Limb (tissue), 2 donors: ENCODE measurements at regions not wholly inside any gene's neighbourhood (a gene's known extent, or its start where the extent isn't known, plus 50 kb on each side); places are given as distances from the start of the nearest gene placed in this dataset.

Experiments
- DNase-seq, 2 donors: peaks; one replicate each; pipeline ENCODE4 v3.0.0-alpha.2; 2016; ENCODE audit errors: extremely low spot score in 2 of 2

- no peak for DNase-seq
Measured at GRCh38 chr4:19999276-19999675, 252.4 kb upstream of the SLIT2 start.

- no peak for DNase-seq
Measured at GRCh38 chr4:19993242-19993641, 258.5 kb upstream of the SLIT2 start.

GRCh38 chr4:19992471-19993093 is 259.1 kb upstream of the SLIT2 start:
- no peak for DNase-seq

GRCh38 chr4:19987746-19988145 is 264.0 kb upstream of the SLIT2 start:
- DNase-seq = no peak

- peak in 1 of 2 donors; percentile 18 for DNase-seq
Measured at GRCh38 chr4:19983072-19983471, 268.6 kb upstream of the SLIT2 start.

- DNase-seq = no peak
Measured at GRCh38 chr4:19982556-19982955, 269.1 kb upstream of the SLIT2 start.

GRCh38 chr4:19971829-19972228 is 279.9 kb upstream of the SLIT2 start:
- no peak for DNase-seq

- DNase-seq = no peak
Measured at GRCh38 chr4:19969492-19969891, 282.2 kb upstream of the SLIT2 start.

GRCh38 chr4:19961091-19961490 is 290.6 kb upstream of the SLIT2 start:
- DNase-seq = no peak

GRCh38 chr4:19958848-19959247 is 292.9 kb upstream of the SLIT2 start:
- no peak for DNase-seq

GRCh38 chr4:19947349-19947748 is 304.4 kb upstream of the SLIT2 start:
- no peak for DNase-seq

GRCh38 chr4:19945979-19946380 is 305.7 kb upstream of the SLIT2 start:
- DNase-seq = no peak

GRCh38 chr4:19945501-19945900 is 306.2 kb upstream of the SLIT2 start:
- no peak for DNase-seq

- DNase-seq = no peak
Measured at GRCh38 chr4:19944806-19945205, 306.9 kb upstream of the SLIT2 start.

- DNase-seq = no peak
Measured at GRCh38 chr4:19944251-19944650, 307.5 kb upstream of the SLIT2 start.

GRCh38 chr4:19941434-19941833 is 310.3 kb upstream of the SLIT2 start:
- DNase-seq = no peak

GRCh38 chr4:19940861-19941260 is 310.8 kb upstream of the SLIT2 start:
- DNase-seq = no peak

- DNase-seq = no peak
Measured at GRCh38 chr4:19936476-19936875, 315.2 kb upstream of the SLIT2 start.

GRCh38 chr4:19930742-19931141 is 321.0 kb upstream of the SLIT2 start:
- no peak for DNase-seq

- DNase-seq = no peak
Measured at GRCh38 chr4:19927381-19927780, 324.3 kb upstream of the SLIT2 start.

GRCh38 chr4:19925516-19925915 is 326.2 kb upstream of the SLIT2 start:
- no peak for DNase-seq

- no peak for DNase-seq
Measured at GRCh38 chr4:19924761-19925160, 326.9 kb upstream of the SLIT2 start.

- DNase-seq = no peak
Measured at GRCh38 chr4:19915276-19915675, 336.4 kb upstream of the SLIT2 start.

- no peak for DNase-seq
Measured at GRCh38 chr4:19913650-19914049, 338.1 kb upstream of the SLIT2 start.
